Thoracic aorta (tissue), 2 donors: ENCODE measurements at regions not wholly inside any gene's neighbourhood (a gene's known extent, or its start where the extent isn't known, plus 50 kb on each side); places are given as distances from the start of the nearest gene placed in this dataset.

Experiments
- ATAC-seq: fragments of 150-250 bp; one replicate; pipeline ENCODE4 v1.8.0; 2017; ENCODE audit warnings: low read depth; ENCODE audit not compliant: insufficient number of reproducible peaks, low FRiP score
- DNase-seq: peaks from one replicate; pipeline ENCODE4 v3.0.0-alpha.2; 2020; ENCODE audit warnings: low spot score
- H3K27ac ChIP-seq, 2 donors: fragments of 200-600 bp; sonication (generic); 1 replicate in 1 of 2; 2 replicates in 1 of 2; pipeline ENCODE4 v1.5.1; 2016; ENCODE audit warnings: mild to moderate bottlenecking in 2 of 2, moderate library complexity in 2 of 2
- H3K27me3 ChIP-seq: fragments of 200-600 bp; sonication (generic); replicated peaks from 2 replicates; pipeline ENCODE4 v1.6.0; 2016; ENCODE audit warnings: mild to moderate bottlenecking; ENCODE audit not compliant: insufficient read depth
- H3K36me3 ChIP-seq: fragments of 200-600 bp; sonication (generic); one replicate; pipeline ENCODE4 v1.5.1; 2016
- H3K4me1 ChIP-seq, 2 donors: fragments of 200-600 bp; sonication (generic); 1 replicate in 1 of 2; 2 replicates in 1 of 2; pipeline versions ENCODE4 v1.5.1 to v1.6.0; 2016; ENCODE audit warnings: low read depth in 2 of 2, mild to moderate bottlenecking in 1 of 2; ENCODE audit not compliant: control insufficient read depth in 1 of 2
- H3K4me3 ChIP-seq: fragments of 200-600 bp; sonication (generic); 2 replicates; pipeline ENCODE4 v1.5.1; 2016; ENCODE audit warnings: mild to moderate bottlenecking
- H3K9me3 ChIP-seq: fragments of 200-600 bp; sonication (generic); 2 replicates; pipeline ENCODE4 v1.5.1; 2016
- TF ChIP-seq, protein P1 (sequence below): fragments of 200-600 bp; sonication (generic); IDR thresholded peaks from one replicate; pipeline ENCODE4 v1.5.1; 2019; ENCODE audit warnings: antibody characterized with exemption

GRCh38 chr11:43549624-43550023 is 130.9 kb upstream of the HSD17B12 start:
- H3K4me3 ChIP-seq, result no peak overlapping the region
- H3K27ac ChIP-seq, result no peak overlapping the region
- TF ChIP-seq, protein P1, sequence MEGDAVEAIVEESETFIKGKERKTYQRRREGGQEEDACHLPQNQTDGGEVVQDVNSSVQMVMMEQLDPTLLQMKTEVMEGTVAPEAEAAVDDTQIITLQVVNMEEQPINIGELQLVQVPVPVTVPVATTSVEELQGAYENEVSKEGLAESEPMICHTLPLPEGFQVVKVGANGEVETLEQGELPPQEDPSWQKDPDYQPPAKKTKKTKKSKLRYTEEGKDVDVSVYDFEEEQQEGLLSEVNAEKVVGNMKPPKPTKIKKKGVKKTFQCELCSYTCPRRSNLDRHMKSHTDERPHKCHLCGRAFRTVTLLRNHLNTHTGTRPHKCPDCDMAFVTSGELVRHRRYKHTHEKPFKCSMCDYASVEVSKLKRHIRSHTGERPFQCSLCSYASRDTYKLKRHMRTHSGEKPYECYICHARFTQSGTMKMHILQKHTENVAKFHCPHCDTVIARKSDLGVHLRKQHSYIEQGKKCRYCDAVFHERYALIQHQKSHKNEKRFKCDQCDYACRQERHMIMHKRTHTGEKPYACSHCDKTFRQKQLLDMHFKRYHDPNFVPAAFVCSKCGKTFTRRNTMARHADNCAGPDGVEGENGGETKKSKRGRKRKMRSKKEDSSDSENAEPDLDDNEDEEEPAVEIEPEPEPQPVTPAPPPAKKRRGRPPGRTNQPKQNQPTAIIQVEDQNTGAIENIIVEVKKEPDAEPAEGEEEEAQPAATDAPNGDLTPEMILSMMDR, result no peak
- H3K9me3 ChIP-seq, result no peaks in the 10 kb centered on the region
- peaks cover 0 to 3% of the 10 kb centered on the region in 2 donors for H3K4me1 ChIP-seq
- ATAC-seq (no peak), DNase-seq (no peak)
- no peaks in the 10 kb centered on the region for H3K27me3 ChIP-seq
- no peaks in the 10 kb centered on the region for H3K36me3 ChIP-seq

DNA sequence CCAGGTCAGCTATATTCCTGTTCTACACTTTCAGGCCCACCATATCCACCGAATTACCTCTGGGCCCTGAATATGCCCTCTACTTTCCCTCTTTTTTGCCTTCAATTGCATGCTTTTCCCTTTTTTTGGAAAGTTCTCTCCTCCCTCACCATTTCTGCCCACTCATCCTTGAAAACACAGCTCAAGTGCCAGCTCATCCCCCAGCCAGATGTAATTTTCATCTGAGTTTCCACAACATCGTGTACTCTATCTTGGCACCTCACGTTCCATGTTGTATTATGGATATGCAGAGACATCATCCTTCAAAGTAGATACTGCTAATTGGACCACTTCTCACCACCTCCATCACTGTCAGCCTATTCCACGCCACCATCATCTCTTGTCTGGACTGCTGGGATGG is 129.8 kb upstream of the HSD17B12 start:
- TF ChIP-seq, protein P1, result no peak
- ATAC-seq (no peak), DNase-seq (no peak)
- Histone ChIP-seq H3K36me3 (no peaks in the 10 kb centered on the region), H3K4me1 (peaks cover 6 to 7% of the 10 kb centered on the region in 2 donors), H3K27ac (no peak overlapping the region), H3K27me3 (no peaks in the 10 kb centered on the region), H3K9me3 (no peaks in the 10 kb centered on the region), H3K4me3 (no peak overlapping the region)

- Histone ChIP-seq H3K27ac (no peak overlapping the region), H3K4me3 (no peak overlapping the region), H3K36me3 (no peaks in the 10 kb centered on the region), H3K27me3 (peaks cover 10% of the 10 kb centered on the region), H3K9me3 (no peaks in the 10 kb centered on the region), H3K4me1 (peaks cover 7 to 18% of the 10 kb centered on the region in 2 donors)
- TF ChIP-seq, protein P1, result no peak
- ATAC-seq (no peak), DNase-seq (no peak)
Observed at GRCh38 chr11:43554148-43554473, 126.4 kb upstream of the HSD17B12 start.

- Histone ChIP-seq H3K27me3 (peaks cover 10% of the 10 kb centered on the region), H3K4me3 (no peak overlapping the region)
- no peak for ATAC-seq
Observed at GRCh38 chr11:43555186-43555585, 125.4 kb upstream of the HSD17B12 start.

GRCh38 chr11:43555816-43556611 is 124.5 kb upstream of the HSD17B12 start:
- H3K36me3 ChIP-seq, result no peaks in the 10 kb centered on the region
- DNase-seq, result no peak
- ATAC-seq, result no peak
- TF ChIP-seq, protein P1, result no peak
- H3K4me1 ChIP-seq, result peaks cover 7 to 18% of the 10 kb centered on the region in 2 donors
- H3K4me3 ChIP-seq, result peak overlapping the region; percentile 14
- peaks cover 10% of the 10 kb centered on the region for H3K27me3 ChIP-seq
- H3K27ac ChIP-seq, result no peak overlapping the region
- no peaks in the 10 kb centered on the region for H3K9me3 ChIP-seq

More at GRCh38 chr11:43555186-43555585, 125.4 kb upstream of the HSD17B12 start:
- H3K9me3 ChIP-seq, result no peaks in the 10 kb centered on the region
- TF ChIP-seq, protein P1, result no peak
- H3K4me1 ChIP-seq, result peaks cover 7 to 18% of the 10 kb centered on the region in 2 donors
- H3K27ac ChIP-seq, result no peak overlapping the region
- DNase-seq, result no peak
- H3K36me3 ChIP-seq, result no peaks in the 10 kb centered on the region
